Fibroblast of lung (primary cell): ENCODE measurements at regions not wholly inside any gene's neighbourhood (a gene's known extent, or its start where the extent isn't known, plus 50 kb on each side); places are given as distances from the start of the nearest gene placed in this dataset.

ENCODE experiments used
- DNase-seq, 2 donors: peaks; one replicate each; pipeline versions ENCODE4 v3.0.0 to v3.0.0-alpha.2; 2010; ENCODE audit warnings: low read depth in 2 of 2
- H2AFZ ChIP-seq: 2 replicates; pipeline ENCODE4 v1.5.1; 2012; ENCODE audit warnings: low read length, control low read depth, inconsistent platforms
- H3K27ac ChIP-seq: 2 replicates; pipeline ENCODE4 v1.5.1; 2011; ENCODE audit warnings: low read length, control low read depth; ENCODE audit not compliant: insufficient read depth
- H3K27me3 ChIP-seq: 2 replicates; pipeline ENCODE4 v1.5.1; 2011; ENCODE audit warnings: mild to moderate bottlenecking, low read length; ENCODE audit not compliant: control insufficient read depth, insufficient read depth
- H3K36me3 ChIP-seq: 2 replicates; pipeline ENCODE4 v1.5.1; 2011; ENCODE audit warnings: low read length; ENCODE audit not compliant: control insufficient read depth, insufficient read depth
- H3K4me1 ChIP-seq: 2 replicates; pipeline ENCODE4 v1.5.1; 2011; ENCODE audit warnings: low read length; ENCODE audit not compliant: control insufficient read depth, insufficient read depth; ENCODE audit errors: extremely low read depth
- H3K4me2 ChIP-seq: 2 replicates; pipeline ENCODE4 v1.5.1; 2011; ENCODE audit warnings: low read length, control low read depth; ENCODE audit not compliant: insufficient read depth; ENCODE audit errors: extremely low read depth
- H3K4me3 ChIP-seq, 4 experiments: fragments of 200-600 bp in 1 of 4; sonication (generic) in 1 of 4; replicated peaks in 1 of 4; 2 replicates each; pipeline ENCODE4 v1.5.1; 2011 to 2016; ENCODE audit warnings: low read length in 4 of 4, low read depth in 3 of 4, mild to moderate bottlenecking in 3 of 4, control low read depth in 2 of 4, inconsistent platforms in 1 of 4, mixed read lengths in 1 of 4; ENCODE audit not compliant: insufficient read depth in 1 of 4; ENCODE audit errors: control extremely low read depth in 1 of 4
- H3K79me2 ChIP-seq: 2 replicates; pipeline ENCODE4 v1.5.1; 2012; ENCODE audit warnings: mild to moderate bottlenecking, low read length, inconsistent platforms; ENCODE audit not compliant: control insufficient read depth, insufficient read depth
- H3K9ac ChIP-seq: 2 replicates; pipeline ENCODE4 v1.5.1; 2011; ENCODE audit warnings: mild to moderate bottlenecking, low read length, control low read depth; ENCODE audit not compliant: insufficient read depth
- H3K9me3 ChIP-seq: 2 replicates; pipeline ENCODE4 v1.5.1; 2012; ENCODE audit warnings: low read depth, low read length; ENCODE audit not compliant: control insufficient read depth, insufficient read depth
- H4K20me1 ChIP-seq: 2 replicates; pipeline ENCODE4 v1.5.1; 2011; ENCODE audit warnings: low read length; ENCODE audit not compliant: control insufficient read depth, insufficient read depth; ENCODE audit errors: extremely low read depth
- EZH2 ChIP-seq: IDR thresholded peaks from 2 replicates; pipeline ENCODE4 v1.5.1; 2012; ENCODE audit warnings: low read length, control low read depth, mild to moderate bottlenecking; ENCODE audit errors: missing control alignments
- TF ChIP-seq, protein P1 (sequence below), 2 donors: IDR thresholded peaks in 1 of 2; conservative IDR thresholded peaks in 1 of 2; 1 replicate in 1 of 2; 2 replicates in 1 of 2; pipeline ENCODE4 v1.5.1; 2011 to 2012; ENCODE audit warnings: low read length in 2 of 2, control low read depth in 1 of 2, inconsistent platforms in 1 of 2, low read depth in 1 of 2, mild to moderate bottlenecking in 1 of 2

DNA sequence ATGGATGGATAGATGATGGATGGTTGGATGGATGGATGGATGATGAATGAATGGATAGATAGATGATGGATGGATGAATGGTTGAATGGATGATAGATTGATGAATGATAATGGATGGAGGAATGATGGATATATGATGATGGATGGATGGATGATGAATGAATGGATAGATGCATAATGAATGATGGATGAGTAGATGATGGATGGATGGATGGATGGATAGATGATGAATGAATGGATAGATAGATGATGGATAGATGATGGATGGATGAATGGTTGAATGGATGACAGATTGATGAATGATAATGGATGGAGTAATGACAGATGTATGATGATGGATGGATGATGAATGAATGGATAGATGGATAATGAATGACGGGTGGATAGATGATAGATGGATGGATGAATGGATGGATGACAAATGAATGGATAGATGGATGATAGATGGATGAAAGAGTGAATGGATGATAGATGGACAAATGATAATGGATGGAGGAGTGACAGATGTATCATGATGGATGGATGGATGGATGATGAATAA is 1466.5 kb downstream of the BRD1 start:
- H3K9me3 ChIP-seq, result no peaks in the 10 kb centered on the region
- H3K27ac ChIP-seq, result no peak overlapping the region

GRCh38 chr22:48359613-48359965 is 1468.1 kb downstream of the BRD1 start:
- no peaks in the 10 kb centered on the region for H3K79me2 ChIP-seq
- H4K20me1 ChIP-seq, result no peaks in the 10 kb centered on the region
- H2AFZ ChIP-seq, result no peak overlapping the region
- H3K9ac ChIP-seq, result no peak overlapping the region
- no peaks in the 10 kb centered on the region for H3K4me1 ChIP-seq
- no peak overlapping the region for H3K4me3 ChIP-seq
- no peak overlapping the region for H3K27ac ChIP-seq
- H3K27me3 ChIP-seq, result no peaks in the 10 kb centered on the region
- no peaks in the 10 kb centered on the region for H3K36me3 ChIP-seq
- TF ChIP-seq, protein P1, sequence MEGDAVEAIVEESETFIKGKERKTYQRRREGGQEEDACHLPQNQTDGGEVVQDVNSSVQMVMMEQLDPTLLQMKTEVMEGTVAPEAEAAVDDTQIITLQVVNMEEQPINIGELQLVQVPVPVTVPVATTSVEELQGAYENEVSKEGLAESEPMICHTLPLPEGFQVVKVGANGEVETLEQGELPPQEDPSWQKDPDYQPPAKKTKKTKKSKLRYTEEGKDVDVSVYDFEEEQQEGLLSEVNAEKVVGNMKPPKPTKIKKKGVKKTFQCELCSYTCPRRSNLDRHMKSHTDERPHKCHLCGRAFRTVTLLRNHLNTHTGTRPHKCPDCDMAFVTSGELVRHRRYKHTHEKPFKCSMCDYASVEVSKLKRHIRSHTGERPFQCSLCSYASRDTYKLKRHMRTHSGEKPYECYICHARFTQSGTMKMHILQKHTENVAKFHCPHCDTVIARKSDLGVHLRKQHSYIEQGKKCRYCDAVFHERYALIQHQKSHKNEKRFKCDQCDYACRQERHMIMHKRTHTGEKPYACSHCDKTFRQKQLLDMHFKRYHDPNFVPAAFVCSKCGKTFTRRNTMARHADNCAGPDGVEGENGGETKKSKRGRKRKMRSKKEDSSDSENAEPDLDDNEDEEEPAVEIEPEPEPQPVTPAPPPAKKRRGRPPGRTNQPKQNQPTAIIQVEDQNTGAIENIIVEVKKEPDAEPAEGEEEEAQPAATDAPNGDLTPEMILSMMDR (conservative IDR thresholded peaks at IDR 0.05 in 1 of 2, IDR thresholded peaks at IDR 0.05 in 1 of 2; ENCODE audit: low read depth in 1 of 2, low read length in 2 of 2), result no peak
- TF ChIP-seq EZH2, result no peak
- no peak for DNase-seq
- no peaks in the 10 kb centered on the region for H3K9me3 ChIP-seq
- H3K4me2 ChIP-seq, result no peak overlapping the region

More for the DNA sequence above, 1466.5 kb downstream of the BRD1 start:
- H3K4me1 ChIP-seq, result no peaks in the 10 kb centered on the region
- no peaks in the 10 kb centered on the region for H4K20me1 ChIP-seq
- no peaks in the 10 kb centered on the region for H3K36me3 ChIP-seq
- no peak for DNase-seq
- H3K4me3 ChIP-seq, result no peak overlapping the region
- no peak overlapping the region for H3K4me2 ChIP-seq
- H3K9ac ChIP-seq, result no peak overlapping the region
- no peaks in the 10 kb centered on the region for H3K79me2 ChIP-seq
- TF ChIP-seq, protein P1 (conservative IDR thresholded peaks at IDR 0.05 in 1 of 2, IDR thresholded peaks at IDR 0.05 in 1 of 2; ENCODE audit: low read depth in 1 of 2, low read length in 2 of 2), result no peak
- no peak for TF ChIP-seq EZH2
- H2AFZ ChIP-seq, result no peak overlapping the region
- H3K27me3 ChIP-seq, result no peaks in the 10 kb centered on the region

GRCh38 chr22:48358886-48359612 is 1468.6 kb downstream of the BRD1 start:
- Histone ChIP-seq H4K20me1 (no peaks in the 10 kb centered on the region), H3K4me3 (no peak overlapping the region), H2AFZ (no peak overlapping the region), H3K4me1 (no peaks in the 10 kb centered on the region), H3K79me2 (no peaks in the 10 kb centered on the region), H3K36me3 (no peaks in the 10 kb centered on the region), H3K4me2 (no peak overlapping the region), H3K27ac (no peak overlapping the region), H3K27me3 (no peaks in the 10 kb centered on the region), H3K9ac (no peak overlapping the region), H3K9me3 (no peaks in the 10 kb centered on the region)
- TF ChIP-seq EZH2, result no peak
- TF ChIP-seq, protein P1 (conservative IDR thresholded peaks at IDR 0.05 in 1 of 2, IDR thresholded peaks at IDR 0.05 in 1 of 2; ENCODE audit: low read depth in 1 of 2, low read length in 2 of 2), result no peak
- no peak for DNase-seq
